ENCODE measurements at regions not wholly inside any gene's neighbourhood (a gene's known extent, or its start where the extent isn't known, plus 50 kb on each side); places are given as distances from the start of the nearest gene placed in this dataset.

DNA sequence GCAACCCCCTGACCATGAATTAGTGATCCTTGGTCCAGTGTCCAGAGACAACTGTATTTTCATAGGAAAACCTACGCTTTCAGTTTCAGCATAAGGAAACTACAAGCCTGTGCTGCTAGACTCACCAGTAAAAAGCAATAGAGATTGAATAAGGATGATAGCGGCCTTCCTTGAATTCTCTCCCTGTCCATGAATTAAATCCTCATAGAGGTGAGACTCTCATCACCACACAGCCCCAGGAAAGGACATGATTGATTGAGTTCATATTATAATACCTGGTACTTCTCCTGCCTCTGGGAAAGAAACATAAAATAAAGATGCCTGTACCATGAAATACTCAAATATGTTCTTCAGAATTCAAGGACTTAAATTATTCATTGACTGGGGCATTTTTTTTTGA is 146.3 kb upstream of the SPOPL start:
- TF ChIP-seq, protein P1, sequence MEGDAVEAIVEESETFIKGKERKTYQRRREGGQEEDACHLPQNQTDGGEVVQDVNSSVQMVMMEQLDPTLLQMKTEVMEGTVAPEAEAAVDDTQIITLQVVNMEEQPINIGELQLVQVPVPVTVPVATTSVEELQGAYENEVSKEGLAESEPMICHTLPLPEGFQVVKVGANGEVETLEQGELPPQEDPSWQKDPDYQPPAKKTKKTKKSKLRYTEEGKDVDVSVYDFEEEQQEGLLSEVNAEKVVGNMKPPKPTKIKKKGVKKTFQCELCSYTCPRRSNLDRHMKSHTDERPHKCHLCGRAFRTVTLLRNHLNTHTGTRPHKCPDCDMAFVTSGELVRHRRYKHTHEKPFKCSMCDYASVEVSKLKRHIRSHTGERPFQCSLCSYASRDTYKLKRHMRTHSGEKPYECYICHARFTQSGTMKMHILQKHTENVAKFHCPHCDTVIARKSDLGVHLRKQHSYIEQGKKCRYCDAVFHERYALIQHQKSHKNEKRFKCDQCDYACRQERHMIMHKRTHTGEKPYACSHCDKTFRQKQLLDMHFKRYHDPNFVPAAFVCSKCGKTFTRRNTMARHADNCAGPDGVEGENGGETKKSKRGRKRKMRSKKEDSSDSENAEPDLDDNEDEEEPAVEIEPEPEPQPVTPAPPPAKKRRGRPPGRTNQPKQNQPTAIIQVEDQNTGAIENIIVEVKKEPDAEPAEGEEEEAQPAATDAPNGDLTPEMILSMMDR (IDR thresholded peaks at IDR 0.05; ENCODE audit: insufficient read depth, low read depth, low read length) = no peak
- no peak for TF ChIP-seq EZH2 (IDR thresholded peaks at IDR 0.05; ENCODE audit: insufficient read depth, low read length)
